ENCODE measurements at regions not wholly inside any gene's neighbourhood (a gene's known extent, or its start where the extent isn't known, plus 50 kb on each side); places are given as distances from the start of the nearest gene placed in this dataset.

DNA sequence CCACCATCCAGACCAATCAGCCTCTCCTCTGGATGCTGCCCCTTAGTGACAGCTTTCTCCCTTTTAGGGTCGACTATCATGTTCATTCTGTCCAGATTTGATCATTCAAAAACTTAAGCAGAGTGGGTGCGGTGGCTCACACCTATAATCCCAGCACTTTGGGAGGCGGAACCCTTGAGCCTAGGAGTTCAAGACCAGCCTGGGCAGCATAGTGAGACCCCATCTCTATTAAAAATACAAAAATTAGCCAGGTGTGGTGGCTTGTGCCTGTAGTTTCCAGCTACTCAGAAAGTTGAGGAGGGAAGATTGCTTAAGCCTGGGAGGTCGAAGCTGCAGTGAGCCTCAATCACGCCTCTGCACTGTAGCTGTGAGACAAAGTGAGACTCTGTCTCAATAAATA, 68.3 kb upstream of the ZCCHC2 start:
- intact Hi-C loops (cut with DNase I): no loop called here
- Histone ChIP-seq H3K4me1 (peaks cover 0 to 19% of the 10 kb centered on the region in 2 donors), H3K27me3 (no peaks in the 10 kb centered on the region), H3K36me3 (no peaks in the 10 kb centered on the region), H3K9me3 (no peaks in the 10 kb centered on the region), H3K27ac (no peak overlapping the region), H3K4me3 (replicated peaks in 1 of 3) (no peak overlapping the region)
- TF ChIP-seq, protein P1, sequence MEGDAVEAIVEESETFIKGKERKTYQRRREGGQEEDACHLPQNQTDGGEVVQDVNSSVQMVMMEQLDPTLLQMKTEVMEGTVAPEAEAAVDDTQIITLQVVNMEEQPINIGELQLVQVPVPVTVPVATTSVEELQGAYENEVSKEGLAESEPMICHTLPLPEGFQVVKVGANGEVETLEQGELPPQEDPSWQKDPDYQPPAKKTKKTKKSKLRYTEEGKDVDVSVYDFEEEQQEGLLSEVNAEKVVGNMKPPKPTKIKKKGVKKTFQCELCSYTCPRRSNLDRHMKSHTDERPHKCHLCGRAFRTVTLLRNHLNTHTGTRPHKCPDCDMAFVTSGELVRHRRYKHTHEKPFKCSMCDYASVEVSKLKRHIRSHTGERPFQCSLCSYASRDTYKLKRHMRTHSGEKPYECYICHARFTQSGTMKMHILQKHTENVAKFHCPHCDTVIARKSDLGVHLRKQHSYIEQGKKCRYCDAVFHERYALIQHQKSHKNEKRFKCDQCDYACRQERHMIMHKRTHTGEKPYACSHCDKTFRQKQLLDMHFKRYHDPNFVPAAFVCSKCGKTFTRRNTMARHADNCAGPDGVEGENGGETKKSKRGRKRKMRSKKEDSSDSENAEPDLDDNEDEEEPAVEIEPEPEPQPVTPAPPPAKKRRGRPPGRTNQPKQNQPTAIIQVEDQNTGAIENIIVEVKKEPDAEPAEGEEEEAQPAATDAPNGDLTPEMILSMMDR (IDR thresholded peaks at IDR 0.05): no peak
- no peak for TF ChIP-seq POLR2A (IDR thresholded peaks at IDR 0.05)
- no peak for DNase-seq
- 97% methylated on average over 5 of the region's 5 CpGs for WGBS, 2 donors

DNA sequence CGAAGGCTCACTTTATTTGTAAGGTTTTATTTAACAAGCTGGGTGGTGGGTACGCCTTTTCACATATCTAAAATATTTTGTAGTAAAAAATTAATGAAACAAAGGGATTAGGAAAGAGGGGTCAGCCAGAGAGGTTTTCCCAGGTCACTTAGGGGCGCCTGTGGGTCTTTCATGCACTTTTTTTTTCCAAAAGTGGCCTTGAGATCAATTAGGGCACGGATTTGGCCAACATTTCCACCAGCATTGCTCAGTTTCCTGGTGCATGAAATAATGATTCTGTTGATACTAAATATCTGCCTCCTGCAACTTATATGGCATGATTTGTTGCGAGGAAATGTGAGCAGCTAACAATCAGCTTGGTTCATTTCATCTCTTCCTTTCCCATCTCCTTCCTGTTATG, 67.6 kb upstream of the ZCCHC2 start:
- WGBS, 2 donors: 68 to 74% methylated on average over 5 of the region's 5 CpGs
- H3K4me1 ChIP-seq: peaks cover 0 to 19% of the 10 kb centered on the region in 2 donors
- DNase-seq: no peak
- H3K36me3 ChIP-seq: no peaks in the 10 kb centered on the region
- H3K27ac ChIP-seq: no peak overlapping the region
- H3K4me3 ChIP-seq (replicated peaks in 1 of 3): no peak overlapping the region
- no peaks in the 10 kb centered on the region for H3K9me3 ChIP-seq
- TF ChIP-seq, protein P1 (IDR thresholded peaks at IDR 0.05): no peak
- TF ChIP-seq POLR2A (IDR thresholded peaks at IDR 0.05): no peak
- intact Hi-C loops (cut with DNase I): no loop called here
- H3K27me3 ChIP-seq: no peaks in the 10 kb centered on the region

DNA sequence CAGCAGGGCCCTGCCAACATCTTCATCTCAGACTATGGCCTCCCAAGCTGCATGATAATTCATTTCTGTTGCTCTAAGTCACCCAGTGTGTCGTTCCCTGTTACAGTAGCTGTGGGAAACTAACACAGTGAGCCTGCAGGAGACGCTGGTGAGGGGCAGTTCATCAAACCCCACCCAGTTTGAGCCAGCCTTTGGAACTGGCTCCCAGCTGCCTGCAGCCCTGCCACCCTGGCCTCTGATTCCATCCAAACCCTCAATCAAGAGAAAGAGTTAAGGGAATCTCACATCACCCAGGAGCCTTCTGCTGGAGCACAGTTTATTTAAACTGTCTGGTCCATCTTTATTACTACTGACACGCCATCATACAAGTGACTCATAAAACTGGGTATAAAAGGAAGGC, 64.9 kb upstream of the ZCCHC2 start:
- peaks cover 0 to 17% of the 10 kb centered on the region in 2 donors for H3K4me1 ChIP-seq
- H3K9me3 ChIP-seq: no peaks in the 10 kb centered on the region
- no peaks in the 10 kb centered on the region for H3K27me3 ChIP-seq
- H3K36me3 ChIP-seq: no peaks in the 10 kb centered on the region
- DNase-seq: no peak
- no peak overlapping the region for H3K4me3 ChIP-seq (replicated peaks in 1 of 3)
- WGBS, 2 donors: 75 to 89% methylated on average over 3 of the region's 3 CpGs
- intact Hi-C loops (cut with DNase I): no loop called here
- TF ChIP-seq, protein P1 (IDR thresholded peaks at IDR 0.05): no peak
- TF ChIP-seq POLR2A (IDR thresholded peaks at IDR 0.05): no peak
- no peak overlapping the region for H3K27ac ChIP-seq

DNA sequence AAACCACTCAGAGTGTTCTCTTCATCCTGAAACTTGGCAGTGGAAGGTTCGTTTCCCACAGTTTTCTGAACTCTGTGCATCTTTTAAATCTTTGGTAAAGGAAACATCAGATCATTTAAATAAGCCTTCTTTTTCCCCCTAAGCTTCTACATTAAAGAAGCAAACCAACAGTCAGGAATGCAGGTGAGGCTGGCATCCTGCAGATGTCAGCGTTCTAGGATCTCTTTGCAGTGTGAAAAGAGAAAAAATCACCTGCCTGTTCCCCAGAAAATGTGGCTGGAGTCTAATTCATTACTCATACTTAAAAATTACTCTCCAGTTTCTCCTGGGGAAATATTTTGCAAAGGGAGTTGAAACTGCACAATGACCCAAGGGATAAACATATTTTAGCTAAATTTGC, 64.5 kb upstream of the ZCCHC2 start:
- Histone ChIP-seq H3K27me3 (no peaks in the 10 kb centered on the region), H3K36me3 (no peaks in the 10 kb centered on the region), H3K27ac (no peak overlapping the region), H3K4me3 (replicated peaks in 1 of 3) (no peak overlapping the region), H3K4me1 (peaks cover 0 to 17% of the 10 kb centered on the region in 2 donors), H3K9me3 (no peaks in the 10 kb centered on the region)
- no peak for TF ChIP-seq POLR2A (IDR thresholded peaks at IDR 0.05)
- TF ChIP-seq, protein P1 (IDR thresholded peaks at IDR 0.05): no peak
- intact Hi-C loops (cut with DNase I): no loop called here
- DNase-seq: no peak
- 66 to 72% methylated on average over 2 of the region's 2 CpGs for WGBS, 2 donors

DNA sequence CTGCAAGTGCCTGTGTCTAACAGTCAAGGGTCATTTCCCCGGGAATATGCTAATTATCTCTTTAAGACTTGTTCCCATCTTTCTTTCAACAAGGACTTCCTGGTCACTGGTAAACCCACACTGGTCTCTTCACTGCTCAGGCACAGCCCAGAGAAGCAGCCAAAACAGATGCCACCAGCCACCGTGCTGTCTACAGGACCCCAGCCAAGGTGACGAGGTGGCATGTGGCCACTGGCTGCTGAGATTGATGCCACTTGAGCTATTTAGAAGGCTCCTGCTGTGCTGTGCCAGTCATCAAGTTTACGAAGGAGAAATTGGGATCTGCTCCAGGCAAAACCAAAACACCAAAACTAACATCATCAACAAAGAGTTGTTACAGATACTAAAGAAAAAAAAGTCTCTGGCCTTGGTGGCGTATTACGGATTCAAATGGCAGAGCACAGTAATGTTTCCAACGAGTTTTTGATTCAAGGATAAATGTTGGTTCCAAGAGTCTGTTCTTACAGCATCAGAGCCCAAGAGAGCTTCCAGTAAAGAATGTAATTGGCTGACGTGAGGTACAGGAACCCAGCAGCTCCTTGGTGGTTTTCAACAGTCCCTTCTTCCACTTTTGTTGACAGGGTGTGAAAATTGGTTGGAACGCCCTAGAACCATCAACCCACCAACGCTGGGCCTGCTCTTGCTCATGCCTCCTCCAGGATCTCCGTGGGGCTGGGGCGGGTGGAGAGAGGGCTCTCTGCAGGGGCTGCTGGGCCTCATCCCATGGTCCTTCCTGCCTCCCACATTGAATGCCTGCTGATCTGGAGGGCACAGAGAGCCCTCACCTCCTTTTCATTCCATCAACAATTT, 63.7 kb upstream of the ZCCHC2 start:
- intact Hi-C loops (cut with DNase I): no loop called here
- peaks cover 0 to 17% of the 10 kb centered on the region in 2 donors for H3K4me1 ChIP-seq
- TF ChIP-seq, protein P1 (IDR thresholded peaks at IDR 0.05): no peak
- TF ChIP-seq POLR2A (IDR thresholded peaks at IDR 0.05): no peak
- H3K36me3 ChIP-seq: no peaks in the 10 kb centered on the region
- DNase-seq: peak in 1 of 2 donors; percentile 37
- H3K9me3 ChIP-seq: no peaks in the 10 kb centered on the region
- 77 to 80% methylated on average over 12 of the region's 12 CpGs for WGBS, 2 donors
- no peaks in the 10 kb centered on the region for H3K27me3 ChIP-seq
- H3K27ac ChIP-seq: no peak overlapping the region
- H3K4me3 ChIP-seq (replicated peaks in 1 of 3): no peak overlapping the region

All from thyroid gland (tissue), 4 donors.